GM23248 (cell line): ENCODE measurements at regions not wholly inside any gene's neighbourhood (a gene's known extent, or its start where the extent isn't known, plus 50 kb on each side); places are given as distances from the start of the nearest gene placed in this dataset.

Experiments
- EZH2 ChIP-seq: fragments of 200-600 bp; sonication (generic); IDR thresholded peaks from 2 replicates; pipeline ENCODE4 v1.6.1; 2018; ENCODE audit warnings: antibody characterized with exemption, mild to moderate bottlenecking; ENCODE audit not compliant: insufficient read depth, poor library complexity, severe bottlenecking
- EZH2phosphoT487 ChIP-seq: fragments of 200-600 bp; sonication (generic); IDR thresholded peaks from 2 replicates; pipeline ENCODE4 v1.6.1; 2018; ENCODE audit warnings: antibody characterized with exemption, moderate library complexity, mild to moderate bottlenecking, low read depth; ENCODE audit not compliant: insufficient read depth

- no peak for TF ChIP-seq EZH2
- no peak for TF ChIP-seq EZH2phosphoT487
These were observed 139.2 kb upstream of the C1orf21 start for GRCh38 chr1:184247671-184248070.
